HG02970 (cell line): ENCODE measurements at regions not wholly inside any gene's neighbourhood (a gene's known extent, or its start where the extent isn't known, plus 50 kb on each side); places are given as distances from the start of the nearest gene placed in this dataset.

ENCODE experiments used
- ATAC-seq: cut with Tn5 transposase; IDR thresholded peaks from one replicate; pipeline ENCODE4 v1.9.1; 2021; ENCODE audit warnings: mild to moderate bottlenecking, moderate library complexity, moderate number of reproducible peaks; ENCODE audit not compliant: unreplicated experiment, low FRiP score

DNA sequence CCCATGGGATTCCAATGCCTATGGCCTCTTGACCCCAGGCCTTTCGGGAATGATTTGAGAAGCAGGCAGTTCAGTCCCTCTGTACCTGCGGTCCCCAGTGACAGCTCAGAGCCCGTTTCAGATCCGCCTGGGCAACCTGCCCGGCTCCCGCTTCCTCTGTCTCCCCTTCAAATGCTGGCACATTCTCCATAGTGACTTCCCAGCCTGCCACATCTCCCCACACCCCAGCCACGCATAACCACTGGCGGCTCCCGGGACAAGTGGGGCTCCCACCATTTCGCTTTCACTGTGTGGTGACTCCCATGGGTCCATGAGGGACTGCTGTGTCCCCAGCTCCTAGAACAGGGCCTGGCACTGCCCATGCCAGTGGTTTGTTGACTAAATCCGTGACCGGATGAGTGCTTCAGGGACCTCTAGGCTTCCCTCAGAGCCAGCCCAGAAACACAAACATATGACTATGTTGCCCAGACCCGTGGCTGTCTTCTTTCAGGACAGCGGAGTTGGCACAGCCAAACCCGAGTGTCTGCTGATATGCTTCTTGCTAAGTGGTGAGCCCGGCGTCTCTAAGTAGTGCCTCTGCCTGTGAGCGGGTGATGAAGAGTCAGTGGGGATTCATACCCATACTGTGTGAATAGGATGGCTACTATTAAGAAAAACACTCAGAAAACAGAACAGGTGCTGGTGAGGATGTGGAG, 91.2 kb downstream of the GLI2 start:
- no peak for ATAC-seq

GRCh38 chr2:120828066-120828465, 92.4 kb downstream of the GLI2 start:
- no peak for ATAC-seq

DNA sequence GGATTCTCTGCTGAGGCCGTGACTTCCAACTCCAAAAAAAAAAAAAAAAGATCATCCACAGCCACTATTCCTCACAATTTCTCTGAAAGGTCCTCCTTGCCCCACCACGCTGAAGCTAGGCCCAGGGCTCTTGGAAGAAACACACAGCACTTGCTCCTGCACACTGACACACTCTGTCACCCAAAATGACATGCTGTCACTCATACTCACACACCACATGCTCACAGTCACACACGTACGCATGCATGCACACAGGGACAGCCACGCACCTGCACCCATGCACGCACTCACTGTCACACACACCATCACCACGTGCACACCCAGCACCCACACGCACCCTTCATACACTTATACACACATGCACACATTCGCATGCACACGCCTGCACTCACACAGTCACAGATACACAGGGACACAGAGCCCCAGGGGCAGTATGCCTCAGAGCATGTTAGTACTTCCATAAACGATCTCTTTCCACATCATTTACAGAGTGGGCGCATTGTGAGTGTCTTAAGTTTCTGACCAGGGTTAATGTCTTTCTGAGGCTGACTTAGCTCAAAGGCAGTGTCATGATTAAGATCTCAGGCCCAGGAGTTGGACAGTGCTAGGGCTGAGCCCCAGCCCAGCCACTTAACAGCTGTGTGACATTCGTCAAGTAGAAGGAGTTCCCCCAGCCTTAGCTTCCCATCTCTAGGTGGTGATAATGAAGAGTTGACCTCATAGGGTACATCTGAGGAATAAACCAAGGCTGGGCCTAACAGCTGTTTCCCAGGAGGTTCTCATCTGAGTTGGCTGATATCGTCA, 93.4 kb downstream of the GLI2 start:
- ATAC-seq = no peak

GRCh38 chr2:120829633-120830025, 94.0 kb downstream of the GLI2 start:
- ATAC-seq = no peak

DNA sequence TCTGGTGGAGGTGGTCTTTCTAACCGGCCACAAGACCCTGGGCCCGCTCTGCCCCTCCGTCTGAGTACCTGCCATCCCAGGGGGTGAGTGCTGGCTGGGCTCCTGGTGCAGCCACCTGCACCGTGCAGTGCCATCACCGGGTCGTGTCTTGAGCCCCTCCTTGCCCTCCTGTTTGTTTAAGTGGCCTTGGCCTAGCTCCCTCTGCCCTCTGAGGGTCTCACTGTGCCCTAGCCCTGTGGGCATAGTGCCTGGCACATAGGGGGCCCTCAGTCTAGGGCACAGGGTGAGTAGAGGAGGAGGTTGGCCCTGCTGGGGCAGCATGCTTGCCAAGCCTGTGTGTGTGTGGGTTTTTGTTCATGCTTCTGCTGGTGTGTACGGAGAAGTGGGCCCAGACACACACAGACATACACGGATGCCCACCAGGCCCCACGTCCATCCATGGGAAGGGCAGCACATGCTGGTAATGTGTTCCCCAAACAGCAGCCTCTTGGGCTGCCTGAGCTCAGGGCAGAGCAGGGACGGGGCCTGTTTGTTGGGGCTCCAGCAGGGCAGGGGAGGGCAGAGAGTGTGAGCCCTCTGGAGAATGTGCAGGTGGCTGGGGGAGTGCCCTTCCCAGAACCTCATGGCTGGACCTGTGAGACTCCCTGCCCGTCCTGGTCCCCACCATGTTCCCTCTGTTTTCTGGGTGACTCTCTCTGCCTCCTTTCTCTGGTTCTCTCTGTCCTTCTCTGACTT, 94.6 kb downstream of the GLI2 start:
- ATAC-seq = no peak

DNA sequence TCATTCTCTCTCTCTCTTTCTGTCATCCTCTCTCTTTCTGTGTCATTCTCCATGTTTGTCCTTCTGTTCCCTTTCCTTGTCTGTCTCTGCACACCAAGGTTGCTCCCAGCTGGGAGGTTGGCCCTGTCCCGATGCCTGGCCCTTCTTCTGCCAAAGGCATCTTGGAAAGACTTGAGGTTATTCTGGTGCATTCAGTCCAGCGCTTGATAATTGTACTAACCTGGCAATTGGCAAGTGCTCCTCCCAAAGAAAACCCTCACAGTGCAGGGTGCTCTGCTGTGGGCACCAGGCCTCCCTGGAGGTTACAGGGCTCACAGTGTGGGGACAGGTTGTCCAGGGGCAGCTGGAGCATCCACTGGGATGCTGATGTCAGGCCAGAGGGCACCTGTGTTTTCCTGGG, 95.4 kb downstream of the GLI2 start:
- ATAC-seq = no peak

DNA sequence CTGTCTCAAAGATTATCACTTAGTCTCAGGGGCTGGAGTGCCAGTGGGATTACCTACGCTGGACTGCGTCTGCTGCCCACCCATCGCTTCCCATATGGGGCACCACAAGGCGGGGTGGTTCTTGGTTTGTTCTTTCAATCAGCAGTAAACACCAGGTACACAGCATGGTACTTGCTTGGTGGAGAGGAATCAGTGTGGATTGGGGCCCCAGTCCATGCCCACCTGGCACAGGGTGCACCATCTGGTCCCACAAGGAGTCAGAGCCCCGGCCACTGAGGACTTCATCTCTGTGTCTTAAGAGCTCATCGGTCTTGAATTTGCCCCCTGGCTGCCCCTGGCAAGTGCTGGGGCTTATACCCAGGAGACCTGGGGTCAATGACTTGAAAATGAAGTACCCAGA, 96.2 kb downstream of the GLI2 start:
- ATAC-seq = no peak

DNA sequence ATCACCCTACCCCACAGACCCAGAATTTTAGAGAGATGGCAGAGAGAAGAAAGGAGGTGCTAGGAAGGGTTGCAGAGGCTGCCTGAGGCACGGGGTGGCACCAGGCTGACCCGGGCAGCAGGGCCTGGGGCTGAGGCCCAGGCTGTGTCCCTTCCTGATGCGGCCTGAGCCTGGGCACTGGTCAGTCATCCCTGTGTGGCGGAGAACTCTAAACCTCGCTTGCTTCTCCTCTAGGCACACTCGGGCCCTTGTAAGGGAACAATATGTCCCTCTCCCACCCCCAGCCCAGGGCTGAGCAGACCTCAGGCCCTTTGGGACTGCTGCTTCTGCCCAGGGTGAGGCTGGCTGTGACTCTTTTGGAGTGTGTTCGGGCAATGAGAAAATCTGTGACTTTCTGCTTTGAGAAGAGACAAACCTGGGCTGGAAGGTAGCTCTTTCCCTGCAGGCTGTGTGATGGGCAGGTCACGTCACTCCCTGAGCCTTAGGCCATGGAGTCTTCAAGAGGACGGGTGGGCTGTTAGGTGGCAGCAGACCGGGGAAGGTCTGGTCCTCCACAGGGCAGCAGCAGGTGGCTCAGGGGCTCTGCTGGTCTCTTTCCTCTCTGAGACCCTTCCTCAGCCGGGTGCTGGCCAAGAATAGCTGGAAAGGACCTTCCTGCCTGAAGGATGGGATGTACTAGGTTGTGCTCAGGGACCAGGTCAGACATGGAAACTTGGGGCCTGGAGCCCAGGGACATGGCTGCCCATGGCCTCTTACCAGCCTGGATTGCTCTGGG, 96.8 kb downstream of the GLI2 start:
- ATAC-seq = no peak

- ATAC-seq = no peak
Observed at GRCh38 chr2:120833127-120833675, 97.5 kb downstream of the GLI2 start.

GRCh38 chr2:120834206-120834605, 98.5 kb downstream of the GLI2 start:
- no peak for ATAC-seq

DNA sequence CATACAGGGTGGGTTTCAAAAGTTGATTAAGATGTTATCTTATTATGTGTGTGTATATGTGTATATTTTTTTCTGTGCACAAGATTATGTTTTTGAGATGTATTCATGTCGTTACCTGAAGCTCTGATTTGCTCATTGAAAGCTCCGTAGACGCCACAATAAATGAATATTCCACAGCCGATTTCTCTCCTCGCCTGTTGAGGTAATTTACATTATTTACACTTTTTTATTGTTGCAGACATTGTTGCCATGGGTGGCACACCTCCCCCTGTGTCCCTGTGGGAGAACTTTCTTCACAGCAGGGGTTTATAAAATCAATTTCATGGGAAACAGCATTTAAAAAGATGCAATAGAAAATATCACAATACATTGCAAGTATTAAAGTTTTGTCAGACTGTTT, 100.6 kb downstream of the GLI2 start:
- ATAC-seq = no peak

DNA sequence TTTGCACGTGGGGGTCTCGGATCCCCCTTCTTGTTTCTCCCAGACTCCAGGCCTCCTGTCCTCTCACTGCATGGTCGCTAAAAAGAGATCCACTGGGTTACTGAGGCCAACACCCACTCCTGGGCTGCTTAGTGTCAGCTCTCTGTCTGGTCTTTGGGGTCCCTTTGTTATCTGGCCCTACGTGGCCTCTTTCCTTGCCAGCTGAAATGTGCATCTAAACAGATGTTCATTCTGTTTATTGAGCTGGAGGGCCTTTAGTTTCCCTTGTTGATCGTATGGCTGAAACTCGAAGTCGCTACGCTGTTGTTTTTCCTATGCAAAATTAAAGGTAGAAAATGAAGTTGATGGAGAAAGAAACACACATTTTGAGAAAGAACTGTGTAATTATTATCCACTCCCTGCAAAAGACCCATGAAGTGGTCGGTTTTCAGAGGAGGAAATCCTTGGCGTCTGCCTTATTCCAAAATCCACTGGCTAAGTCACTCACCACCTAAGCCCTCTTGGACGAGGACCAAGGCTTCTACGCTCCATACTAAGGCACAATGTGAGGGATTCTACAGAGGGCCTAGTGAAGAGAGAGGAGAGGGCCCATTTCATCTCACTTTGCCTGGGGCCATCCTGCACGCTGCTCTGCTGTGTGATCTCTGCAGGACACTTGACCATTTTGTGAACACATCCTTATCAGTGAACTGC, 105.3 kb downstream of the GLI2 start:
- no peak for ATAC-seq

- no peak for ATAC-seq
Observed at GRCh38 chr2:120842456-120843439, 107.1 kb downstream of the GLI2 start.

DNA sequence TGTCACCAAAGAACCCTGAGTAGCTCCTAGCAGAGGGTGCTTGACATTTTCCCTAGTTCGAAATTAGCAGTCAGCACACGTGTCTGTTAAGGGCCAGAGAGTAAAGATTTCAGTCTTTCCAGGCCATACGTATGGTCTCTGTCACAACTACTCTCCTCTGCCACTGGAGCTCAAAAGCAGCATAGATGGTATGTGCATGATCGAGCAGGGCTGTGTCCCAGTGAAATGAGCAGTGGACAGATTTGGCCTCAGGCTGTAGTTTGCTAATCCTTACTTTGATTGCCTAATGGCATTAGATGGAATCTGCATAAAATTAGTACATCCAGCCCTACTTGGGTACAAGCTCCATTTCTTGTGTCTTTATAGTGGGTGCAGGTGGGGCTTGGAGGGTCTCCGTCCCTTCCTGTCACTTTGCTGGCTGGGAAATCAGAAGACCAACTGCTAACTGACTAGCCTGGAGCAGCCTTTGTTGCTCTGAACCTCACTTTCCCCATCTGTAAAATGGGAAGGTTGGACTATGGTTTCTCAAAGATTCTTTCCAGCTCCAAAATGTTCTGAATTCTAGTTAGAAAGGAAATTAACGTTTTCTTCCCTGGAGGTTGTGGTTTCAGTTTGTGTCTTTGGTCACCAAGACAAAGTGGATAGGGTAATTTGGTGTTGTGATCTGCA, 108.5 kb downstream of the GLI2 start:
- no peak for ATAC-seq

DNA sequence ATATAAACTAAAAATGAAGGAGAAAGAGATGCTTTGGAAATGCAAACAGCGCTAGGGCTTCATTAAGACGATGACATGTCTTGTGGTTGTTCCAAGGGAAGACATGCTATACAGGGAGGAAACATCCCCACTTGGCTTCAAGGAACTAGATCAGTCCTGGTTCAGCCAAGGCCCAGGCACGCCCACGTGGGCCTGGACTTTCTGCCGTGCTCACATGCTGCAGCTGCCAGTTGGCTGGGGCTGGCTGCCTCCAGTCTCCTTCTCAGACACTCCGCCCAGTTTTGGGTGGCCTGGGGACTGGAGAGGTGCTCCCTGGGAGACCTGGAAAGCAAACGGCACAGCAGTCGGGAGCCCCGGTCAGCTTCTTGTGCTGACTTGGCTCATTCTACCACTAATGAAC, 109.6 kb downstream of the GLI2 start:
- ATAC-seq = no peak

- ATAC-seq = no peak
Observed at GRCh38 chr2:120846406-120847095, 110.9 kb downstream of the GLI2 start.

GRCh38 chr2:120847700-120848321, 112.1 kb downstream of the GLI2 start:
- ATAC-seq = no peak
